Upper lobe of left lung (tissue), 6 donors: ENCODE measurements at regions not wholly inside any gene's neighbourhood (a gene's known extent, or its start where the extent isn't known, plus 50 kb on each side); places are given as distances from the start of the nearest gene placed in this dataset.

Experiments
- ATAC-seq, 2 donors: fragments of 200-7000 bp; cut with Tn5 transposase; one replicate each; pipeline ENCODE4 v1.9.1; 2022; ENCODE audit warnings: mild to moderate bottlenecking in 2 of 2, moderate library complexity in 2 of 2; ENCODE audit not compliant: low FRiP score in 2 of 2
- DNase-seq, 2 donors: peaks; one replicate each; pipeline ENCODE4 v3.0.0-alpha.2; 2019 to 2020
- H3K27ac ChIP-seq, 4 donors: fragments of 200-600 bp; sonication (generic); one replicate each; pipeline ENCODE4 v1.5.1; 2016 to 2019
- H3K27me3 ChIP-seq, 4 donors: fragments of 200-600 bp; sonication (generic); one replicate each; pipeline ENCODE4 v1.5.1; 2017 to 2019
- H3K36me3 ChIP-seq, 4 donors: fragments of 200-600 bp; sonication (generic); one replicate each; pipeline ENCODE4 v1.5.1; 2016 to 2019
- H3K4me1 ChIP-seq, 4 donors: fragments of 200-600 bp; sonication (generic); one replicate each; pipeline ENCODE4 v1.5.1; 2018 to 2019
- H3K4me3 ChIP-seq, 4 donors: fragments of 200-600 bp; sonication (generic); one replicate each; pipeline ENCODE4 v1.5.1; 2017 to 2019; ENCODE audit warnings: mild to moderate bottlenecking in 2 of 4, moderate library complexity in 1 of 4
- H3K9me3 ChIP-seq, 4 donors: fragments of 200-600 bp; sonication (generic); one replicate each; pipeline ENCODE4 v1.5.1; 2018 to 2019
- EP300 ChIP-seq, 4 donors: sonication (generic); formaldehyde crosslinking; IDR thresholded peaks; one replicate each; pipeline ENCODE4 v1.5.1; 2017; ENCODE audit warnings: antibody characterized with exemption in 4 of 4, control low read depth in 2 of 4
- POLR2A ChIP-seq, 4 donors: fragments of 450-650 bp; IDR thresholded peaks; one replicate each; pipeline ENCODE4 v1.5.1; 2016 to 2017; ENCODE audit warnings: antibody characterized with exemption in 4 of 4, mild to moderate bottlenecking in 2 of 4
- POLR2AphosphoS5 ChIP-seq, 2 donors: sonication (generic); formaldehyde crosslinking; IDR thresholded peaks; one replicate each; pipeline ENCODE4 v1.5.1; 2017; ENCODE audit warnings: antibody characterized with exemption in 2 of 2
- WGBS, 2 donors: methylation state at CpG; one replicate each; pipeline ENCODE4 v1.1.5; 2017 to 2018; 5-methylcytosine and 5-hydroxymethylcytosine counted together
- TF ChIP-seq, protein P1 (sequence below), 6 experiments: fragments of 450-650 bp in 4 of 6; fragments of 200-600 bp in 2 of 6; sonication (generic) in 2 of 6; IDR thresholded peaks; one replicate each; pipeline ENCODE4 v1.5.1; 2016 to 2019; ENCODE audit warnings: antibody characterized with exemption in 6 of 6
- donor health status: DM: no; HTN: no; CAD: no; lungs with moderate emphysema.
- donor health status: DM: no; HTN: yes; CAD: no; lungs with severe emphysema.

DNA sequence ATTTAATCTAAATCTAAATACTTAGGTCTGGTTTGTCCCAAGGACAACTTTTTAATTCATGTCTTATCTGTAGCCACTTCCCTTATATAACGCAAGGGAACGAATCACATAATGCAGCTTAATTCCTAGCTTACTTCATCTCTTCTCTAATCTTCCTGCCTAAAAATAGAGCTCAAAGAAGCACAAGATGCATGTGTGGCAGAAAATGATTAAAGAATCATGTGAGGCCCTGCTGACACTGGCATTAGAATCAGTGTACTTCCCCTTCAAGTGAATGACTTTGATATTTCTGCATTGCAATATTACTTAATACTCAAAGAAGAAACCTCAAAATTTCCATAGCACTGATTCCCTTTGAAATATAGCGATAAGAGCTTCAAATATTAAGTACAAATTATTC lies 317.9 kb upstream of the FTMT start:
- 74 to 78% methylated on average over 3 of the region's 3 CpGs for WGBS, 2 donors
- TF ChIP-seq EP300 (IDR thresholded peaks at IDR 0.05) (no peak), POLR2A (IDR thresholded peaks at IDR 0.05) (no peak), POLR2AphosphoS5 (IDR thresholded peaks at IDR 0.05) (no peak)
- TF ChIP-seq, protein P1, sequence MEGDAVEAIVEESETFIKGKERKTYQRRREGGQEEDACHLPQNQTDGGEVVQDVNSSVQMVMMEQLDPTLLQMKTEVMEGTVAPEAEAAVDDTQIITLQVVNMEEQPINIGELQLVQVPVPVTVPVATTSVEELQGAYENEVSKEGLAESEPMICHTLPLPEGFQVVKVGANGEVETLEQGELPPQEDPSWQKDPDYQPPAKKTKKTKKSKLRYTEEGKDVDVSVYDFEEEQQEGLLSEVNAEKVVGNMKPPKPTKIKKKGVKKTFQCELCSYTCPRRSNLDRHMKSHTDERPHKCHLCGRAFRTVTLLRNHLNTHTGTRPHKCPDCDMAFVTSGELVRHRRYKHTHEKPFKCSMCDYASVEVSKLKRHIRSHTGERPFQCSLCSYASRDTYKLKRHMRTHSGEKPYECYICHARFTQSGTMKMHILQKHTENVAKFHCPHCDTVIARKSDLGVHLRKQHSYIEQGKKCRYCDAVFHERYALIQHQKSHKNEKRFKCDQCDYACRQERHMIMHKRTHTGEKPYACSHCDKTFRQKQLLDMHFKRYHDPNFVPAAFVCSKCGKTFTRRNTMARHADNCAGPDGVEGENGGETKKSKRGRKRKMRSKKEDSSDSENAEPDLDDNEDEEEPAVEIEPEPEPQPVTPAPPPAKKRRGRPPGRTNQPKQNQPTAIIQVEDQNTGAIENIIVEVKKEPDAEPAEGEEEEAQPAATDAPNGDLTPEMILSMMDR (IDR thresholded peaks at IDR 0.05): no peak
- Histone ChIP-seq H3K4me3 (no peak overlapping the region), H3K27ac (no peak overlapping the region), H3K36me3 (no peaks in the 10 kb centered on the region), H3K4me1 (no peaks in the 10 kb centered on the region), H3K27me3 (no peaks in the 10 kb centered on the region), H3K9me3 (no peaks in the 10 kb centered on the region)
- ATAC-seq (no peak), DNase-seq (no peak)

DNA sequence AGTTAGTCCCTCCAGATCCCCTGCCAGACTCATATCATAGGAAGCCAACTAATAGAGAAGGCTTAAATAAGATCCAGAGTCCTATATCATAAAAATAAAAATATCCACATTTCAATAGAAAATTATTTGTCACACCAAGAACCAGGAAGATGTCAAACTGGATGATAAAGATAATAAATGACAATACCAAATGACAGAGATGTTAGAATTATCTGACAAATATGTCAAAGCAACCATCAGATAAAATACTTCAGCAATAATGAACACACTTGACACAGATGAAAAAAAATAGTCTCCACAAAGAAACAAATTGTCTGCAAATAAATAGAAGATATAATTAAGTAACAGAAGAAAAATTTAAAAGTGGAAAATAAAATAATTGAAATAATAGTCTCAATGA lies 300.7 kb upstream of the FTMT start:
- Histone ChIP-seq H3K27me3 (no peaks in the 10 kb centered on the region), H3K4me3 (no peak overlapping the region), H3K9me3 (no peaks in the 10 kb centered on the region), H3K4me1 (no peaks in the 10 kb centered on the region), H3K27ac (no peak overlapping the region), H3K36me3 (no peaks in the 10 kb centered on the region)
- ATAC-seq (no peak), DNase-seq (no peak)
- TF ChIP-seq, protein P1 (IDR thresholded peaks at IDR 0.05): no peak
- TF ChIP-seq POLR2AphosphoS5 (IDR thresholded peaks at IDR 0.05): no peak
- TF ChIP-seq EP300 (IDR thresholded peaks at IDR 0.05): no peak
- no peak for TF ChIP-seq POLR2A (IDR thresholded peaks at IDR 0.05)

DNA sequence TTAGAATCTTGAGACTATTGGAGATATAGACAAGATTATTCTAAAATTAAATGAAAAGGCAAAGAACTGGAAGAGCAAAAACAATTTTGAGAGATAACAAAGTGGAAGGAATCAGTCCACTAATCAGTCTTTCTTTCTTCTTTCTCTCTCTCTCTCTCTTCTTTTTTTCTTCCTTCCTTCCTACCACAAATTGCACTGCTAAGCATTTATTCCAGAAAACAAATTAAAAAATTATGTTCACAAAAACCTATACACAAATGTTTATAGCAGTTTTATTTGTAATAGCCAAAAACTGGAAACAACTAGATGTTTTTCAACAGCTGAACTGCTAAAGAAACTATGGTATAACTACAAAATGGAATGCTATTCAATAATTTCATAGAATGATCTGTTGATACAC lies 291.9 kb upstream of the FTMT start:
- ATAC-seq (no peak), DNase-seq (no peak)
- no peaks in the 10 kb centered on the region for H3K27me3 ChIP-seq
- no peaks in the 10 kb centered on the region for H3K4me1 ChIP-seq
- no peak for TF ChIP-seq EP300 (IDR thresholded peaks at IDR 0.05)
- TF ChIP-seq POLR2A (IDR thresholded peaks at IDR 0.05): no peak
- TF ChIP-seq, protein P1 (IDR thresholded peaks at IDR 0.05): no peak
- TF ChIP-seq POLR2AphosphoS5 (IDR thresholded peaks at IDR 0.05): no peak
- H3K36me3 ChIP-seq: no peaks in the 10 kb centered on the region
- no peak overlapping the region for H3K4me3 ChIP-seq
- no peaks in the 10 kb centered on the region for H3K9me3 ChIP-seq
- no peak overlapping the region for H3K27ac ChIP-seq

DNA sequence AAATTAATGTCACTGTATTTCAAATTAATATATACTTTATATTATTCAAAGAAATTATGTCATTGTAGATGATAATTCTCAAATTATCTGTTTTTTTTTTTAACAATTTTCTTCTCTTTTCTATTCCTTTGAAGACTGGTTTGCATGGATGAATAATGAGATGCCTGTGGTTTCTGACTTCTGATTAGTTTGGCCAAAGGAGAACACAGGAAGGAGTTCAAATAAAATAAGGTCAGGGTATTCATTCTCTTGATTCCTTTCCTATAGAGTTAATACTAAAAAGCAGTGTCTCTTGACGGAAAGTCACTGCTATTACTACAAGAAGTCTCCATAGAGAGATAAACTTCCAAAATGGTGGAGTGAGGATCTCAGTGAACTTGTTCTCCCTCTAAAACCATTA lies 279.6 kb upstream of the FTMT start:
- H3K9me3 ChIP-seq: no peaks in the 10 kb centered on the region
- H3K36me3 ChIP-seq: no peaks in the 10 kb centered on the region
- TF ChIP-seq POLR2A (IDR thresholded peaks at IDR 0.05): no peak
- no peak for TF ChIP-seq POLR2AphosphoS5 (IDR thresholded peaks at IDR 0.05)
- TF ChIP-seq, protein P1 (IDR thresholded peaks at IDR 0.05): no peak
- no peak for TF ChIP-seq EP300 (IDR thresholded peaks at IDR 0.05)
- H3K27ac ChIP-seq: no peak overlapping the region
- ATAC-seq: no peak
- no peaks in the 10 kb centered on the region for H3K27me3 ChIP-seq
- no peak for DNase-seq
- no peak overlapping the region for H3K4me3 ChIP-seq
- WGBS, 2 donors: 78 to 95% methylated on average over 1 of the region's 1 CpG
- H3K4me1 ChIP-seq: no peaks in the 10 kb centered on the region

DNA sequence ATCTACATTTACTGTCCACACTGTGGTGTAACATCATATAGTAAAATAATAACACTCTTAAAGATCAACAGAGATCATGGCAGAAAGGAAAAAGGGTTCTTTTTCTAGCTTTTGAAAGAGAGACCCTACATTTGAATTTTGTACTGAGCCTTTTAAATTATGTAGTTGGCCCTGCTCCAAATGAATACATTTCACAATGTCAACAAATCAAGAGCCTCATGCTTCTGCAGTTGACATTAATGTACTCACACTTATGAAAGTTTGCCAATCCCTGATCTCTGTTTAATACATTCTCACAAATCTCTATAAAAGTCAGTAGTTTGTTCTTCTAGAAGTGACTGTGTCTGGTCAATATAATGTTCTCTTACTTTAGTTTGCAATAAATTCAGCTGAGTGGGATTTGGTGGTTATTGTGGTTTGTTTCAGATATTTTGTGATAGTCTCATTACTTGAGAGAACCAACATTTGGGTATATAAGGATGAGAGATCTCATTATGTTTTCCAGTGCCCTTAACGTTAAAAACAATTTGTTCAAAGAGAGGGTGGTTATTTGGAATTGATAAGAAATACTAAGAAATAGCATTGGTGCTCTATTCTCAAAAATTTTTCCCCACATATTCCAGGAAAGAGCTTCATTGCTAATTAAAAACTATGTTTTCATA lies 277.8 kb upstream of the FTMT start:
- DNase-seq: no peak
- no peak for ATAC-seq
- H3K27me3 ChIP-seq: no peaks in the 10 kb centered on the region
- no peak overlapping the region for H3K27ac ChIP-seq
- no peak overlapping the region for H3K4me3 ChIP-seq
- H3K36me3 ChIP-seq: no peaks in the 10 kb centered on the region
- H3K4me1 ChIP-seq: no peaks in the 10 kb centered on the region
- WGBS, 2 donors: 47 to 56% methylated on average over 1 of the region's 1 CpG
- no peaks in the 10 kb centered on the region for H3K9me3 ChIP-seq
- no peak for TF ChIP-seq POLR2AphosphoS5 (IDR thresholded peaks at IDR 0.05)
- no peak for TF ChIP-seq EP300 (IDR thresholded peaks at IDR 0.05)
- TF ChIP-seq POLR2A (IDR thresholded peaks at IDR 0.05): no peak
- TF ChIP-seq, protein P1 (IDR thresholded peaks at IDR 0.05): no peak
